BE2C (cell line): ENCODE measurements at regions not wholly inside any gene's neighbourhood (a gene's known extent, or its start where the extent isn't known, plus 50 kb on each side); places are given as distances from the start of the nearest gene placed in this dataset.

Source experiments
- DNase-seq: peaks from one replicate; pipeline ENCODE4 v3.0.0-alpha.2; 2020
- H3K27me3 ChIP-seq: fragments of 250-450 bp; sonication (Bioruptor Pico); 2 replicates; pipeline ENCODE4 v1.5.1; 2020; ENCODE audit warnings: mild to moderate bottlenecking
- H3K36me3 ChIP-seq: fragments of 250-450 bp; sonication (Bioruptor Pico); 2 replicates; pipeline ENCODE4 v1.5.1; 2020; ENCODE audit warnings: mild to moderate bottlenecking
- H3K4me1 ChIP-seq: fragments of 250-450 bp; sonication (Bioruptor Pico); 2 replicates; pipeline ENCODE4 v1.5.1; 2020
- H3K4me3 ChIP-seq: 2 replicates; pipeline ENCODE4 v1.5.1; 2011; ENCODE audit warnings: low read depth, low read length
- H3K9me3 ChIP-seq: fragments of 250-450 bp; sonication (Bioruptor Pico); 2 replicates; pipeline ENCODE4 v1.5.1; 2020
- TF ChIP-seq, protein P1 (sequence below): IDR thresholded peaks from 2 replicates; pipeline ENCODE4 v1.5.1; 2012; ENCODE audit warnings: mild to moderate bottlenecking, low read depth, low read length

DNA sequence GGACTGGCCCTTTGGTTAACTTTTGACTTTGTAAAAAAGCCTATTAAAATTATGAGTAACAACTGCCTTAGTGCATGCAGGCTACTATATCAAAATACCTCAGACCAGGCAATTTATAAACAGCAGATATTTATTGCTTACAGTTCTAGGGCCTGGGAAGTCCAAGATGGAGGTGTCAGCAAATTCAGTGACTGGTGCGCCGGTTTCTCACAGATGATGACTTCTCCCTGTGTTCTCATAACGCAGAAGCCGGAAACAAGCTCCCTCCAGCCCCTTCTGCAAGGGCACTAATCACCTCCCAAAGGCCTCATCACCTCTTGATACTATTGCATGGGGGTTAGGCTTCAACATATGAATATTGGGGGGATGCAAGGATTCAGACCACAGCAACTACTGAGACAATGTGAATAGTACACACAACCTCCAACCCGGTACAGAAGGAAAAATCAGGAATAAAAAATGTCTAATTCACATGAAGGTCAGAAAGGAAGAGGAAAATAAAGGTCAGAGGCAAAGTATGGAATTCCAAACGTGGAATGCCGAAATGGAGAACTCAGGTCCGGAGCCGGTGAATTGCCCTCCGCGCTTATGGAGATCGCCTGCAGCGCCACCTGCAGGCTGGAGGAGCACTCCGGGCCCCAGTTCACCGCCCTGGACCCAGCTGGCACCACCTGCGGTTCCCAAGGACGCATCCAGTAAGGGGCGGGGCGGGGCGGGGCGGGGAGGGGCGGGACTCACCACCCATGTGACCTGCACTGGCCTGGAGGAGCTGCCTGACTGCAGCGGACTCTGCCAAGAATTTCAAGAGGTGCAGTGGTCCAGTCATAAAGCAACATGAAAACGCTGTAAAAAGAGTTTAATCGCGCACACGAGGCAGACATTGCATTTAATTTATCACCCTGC, 203.4 kb downstream of the KIF26A start:
- Histone ChIP-seq H3K27me3 (no peaks in the 10 kb centered on the region), H3K36me3 (no peaks in the 10 kb centered on the region), H3K4me1 (peaks cover 13% of the 10 kb centered on the region), H3K4me3 (peak overlapping the region; percentile 64), H3K9me3 (0 out of 2 replicates have a peak, but pooled peaks cover 2% of the 10 kb centered on the region)
- peak; percentile 93 for DNase-seq
- TF ChIP-seq, protein P1, sequence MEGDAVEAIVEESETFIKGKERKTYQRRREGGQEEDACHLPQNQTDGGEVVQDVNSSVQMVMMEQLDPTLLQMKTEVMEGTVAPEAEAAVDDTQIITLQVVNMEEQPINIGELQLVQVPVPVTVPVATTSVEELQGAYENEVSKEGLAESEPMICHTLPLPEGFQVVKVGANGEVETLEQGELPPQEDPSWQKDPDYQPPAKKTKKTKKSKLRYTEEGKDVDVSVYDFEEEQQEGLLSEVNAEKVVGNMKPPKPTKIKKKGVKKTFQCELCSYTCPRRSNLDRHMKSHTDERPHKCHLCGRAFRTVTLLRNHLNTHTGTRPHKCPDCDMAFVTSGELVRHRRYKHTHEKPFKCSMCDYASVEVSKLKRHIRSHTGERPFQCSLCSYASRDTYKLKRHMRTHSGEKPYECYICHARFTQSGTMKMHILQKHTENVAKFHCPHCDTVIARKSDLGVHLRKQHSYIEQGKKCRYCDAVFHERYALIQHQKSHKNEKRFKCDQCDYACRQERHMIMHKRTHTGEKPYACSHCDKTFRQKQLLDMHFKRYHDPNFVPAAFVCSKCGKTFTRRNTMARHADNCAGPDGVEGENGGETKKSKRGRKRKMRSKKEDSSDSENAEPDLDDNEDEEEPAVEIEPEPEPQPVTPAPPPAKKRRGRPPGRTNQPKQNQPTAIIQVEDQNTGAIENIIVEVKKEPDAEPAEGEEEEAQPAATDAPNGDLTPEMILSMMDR, result peak; percentile 82

DNA sequence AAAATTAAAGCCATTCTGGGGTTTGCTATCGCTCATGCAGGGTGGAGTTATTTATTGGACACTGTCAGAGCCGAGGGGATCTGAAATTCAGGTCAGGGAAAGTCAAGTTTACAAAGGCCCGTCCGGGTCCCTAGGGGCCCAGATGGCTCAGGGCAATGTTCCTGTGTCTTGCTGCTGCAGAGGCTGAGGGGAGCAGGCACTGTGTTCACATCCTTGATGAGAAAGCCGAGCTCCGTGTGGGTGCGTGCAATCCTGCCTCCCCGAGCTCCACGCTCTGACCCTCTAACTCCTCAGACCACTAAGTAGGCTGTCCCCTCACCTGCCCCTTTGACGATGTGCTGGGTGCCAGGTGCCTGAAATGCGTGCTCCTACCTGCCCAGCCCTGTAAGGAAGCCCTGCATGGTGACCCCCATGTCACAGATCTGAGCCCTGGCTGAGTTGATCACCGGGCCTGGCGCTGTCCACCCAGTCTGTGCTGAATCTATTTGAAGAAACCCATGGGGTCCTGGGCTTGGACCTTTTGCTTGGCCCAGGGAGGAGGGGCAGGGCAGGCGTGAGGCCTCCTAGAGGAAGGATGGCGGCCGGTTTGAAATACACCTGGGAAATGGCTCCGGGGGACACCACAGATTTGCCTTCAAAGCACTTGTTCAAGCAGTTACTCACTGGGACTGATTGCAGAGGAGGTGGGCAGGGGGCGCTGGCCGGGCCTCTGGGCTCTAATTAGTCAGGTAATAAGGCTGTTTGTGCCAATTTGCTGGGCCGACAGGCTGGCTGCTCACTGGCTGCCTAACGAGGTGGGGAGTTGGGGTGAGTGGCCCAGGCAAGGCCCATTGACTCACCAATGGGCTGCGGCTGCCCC, 204.3 kb downstream of the KIF26A start:
- Histone ChIP-seq H3K4me3 (peak overlapping the region; percentile 31), H3K4me1 (peaks cover 13% of the 10 kb centered on the region), H3K27me3 (no peaks in the 10 kb centered on the region), H3K36me3 (no peaks in the 10 kb centered on the region), H3K9me3 (0 out of 2 replicates have a peak, but pooled peaks cover 2% of the 10 kb centered on the region)
- TF ChIP-seq, protein P1, result no peak
- DNase-seq, result peak; percentile 76

DNA sequence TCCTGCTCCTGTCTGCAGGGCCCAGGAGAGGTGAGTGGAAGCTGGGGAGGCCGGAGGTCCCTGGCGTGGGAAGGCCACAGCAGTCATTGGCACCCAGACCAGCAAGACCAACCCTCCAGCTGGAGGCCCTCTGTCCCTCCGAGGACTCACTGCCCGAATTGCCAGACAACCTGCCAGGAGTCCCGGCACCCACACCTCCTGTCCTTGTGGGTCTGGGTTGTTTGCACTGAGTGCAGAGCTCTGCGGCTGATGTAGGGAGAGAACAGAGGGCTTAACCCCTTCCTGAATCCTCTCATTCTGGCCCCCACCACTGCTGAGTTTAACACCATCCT, 204.9 kb downstream of the KIF26A start:
- Histone ChIP-seq H3K9me3 (0 out of 2 replicates have a peak, but pooled peaks cover 2% of the 10 kb centered on the region), H3K27me3 (no peaks in the 10 kb centered on the region), H3K4me1 (peaks cover 13% of the 10 kb centered on the region), H3K36me3 (no peaks in the 10 kb centered on the region), H3K4me3 (no peak overlapping the region)
- TF ChIP-seq, protein P1, result no peak
- no peak for DNase-seq

DNA sequence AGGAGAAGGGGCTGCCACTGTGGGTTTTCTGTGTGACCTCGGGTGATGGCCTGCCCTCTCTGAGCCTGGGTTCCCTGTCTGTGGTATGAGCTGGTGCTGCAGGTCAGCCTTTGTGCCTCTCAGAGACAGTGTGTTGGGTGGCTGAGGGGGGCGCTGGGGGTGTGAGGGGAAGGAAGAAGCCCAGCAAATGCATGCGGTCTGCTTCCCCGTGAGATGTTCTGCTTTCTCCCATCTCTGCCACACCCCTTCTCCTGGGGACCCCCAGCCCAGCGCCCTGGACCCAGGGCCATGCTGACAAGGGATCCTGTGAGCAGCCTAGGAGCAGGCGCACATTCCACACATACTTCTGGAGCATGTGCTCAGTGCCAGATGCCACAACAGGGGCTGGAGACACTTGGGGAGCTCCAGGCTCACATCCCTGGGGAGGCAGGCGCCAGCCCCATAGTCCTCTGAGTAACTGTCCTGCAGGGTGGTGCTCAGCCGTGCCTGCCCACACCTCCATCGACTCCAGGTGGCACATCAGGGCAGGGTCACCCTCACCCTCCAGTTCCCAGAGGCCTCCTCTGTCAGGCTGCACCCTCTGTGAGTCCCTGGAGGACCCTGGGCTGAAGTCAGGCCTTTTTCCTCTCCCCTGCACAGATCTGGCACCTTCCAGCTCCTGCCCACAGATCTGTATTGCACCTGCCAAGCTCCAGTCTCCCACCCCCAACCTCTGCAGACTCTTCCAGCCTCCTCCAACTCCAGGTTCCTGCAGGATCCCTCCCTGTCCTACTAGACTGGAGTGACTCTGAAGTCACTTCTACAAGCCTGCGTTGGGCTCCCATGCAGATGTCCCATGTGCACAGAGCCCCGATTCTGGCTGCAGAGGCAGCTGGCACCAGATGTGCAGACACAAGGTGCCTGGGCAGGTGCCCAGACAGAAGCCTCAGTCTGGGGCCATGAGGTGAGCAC, 205.6 kb downstream of the KIF26A start:
- peaks cover 13% of the 10 kb centered on the region for H3K4me1 ChIP-seq
- no peak overlapping the region for H3K4me3 ChIP-seq
- TF ChIP-seq, protein P1, result no peak
- H3K27me3 ChIP-seq, result no peaks in the 10 kb centered on the region
- no peaks in the 10 kb centered on the region for H3K9me3 ChIP-seq
- H3K36me3 ChIP-seq, result no peaks in the 10 kb centered on the region
- peak; percentile 21 for DNase-seq

DNA sequence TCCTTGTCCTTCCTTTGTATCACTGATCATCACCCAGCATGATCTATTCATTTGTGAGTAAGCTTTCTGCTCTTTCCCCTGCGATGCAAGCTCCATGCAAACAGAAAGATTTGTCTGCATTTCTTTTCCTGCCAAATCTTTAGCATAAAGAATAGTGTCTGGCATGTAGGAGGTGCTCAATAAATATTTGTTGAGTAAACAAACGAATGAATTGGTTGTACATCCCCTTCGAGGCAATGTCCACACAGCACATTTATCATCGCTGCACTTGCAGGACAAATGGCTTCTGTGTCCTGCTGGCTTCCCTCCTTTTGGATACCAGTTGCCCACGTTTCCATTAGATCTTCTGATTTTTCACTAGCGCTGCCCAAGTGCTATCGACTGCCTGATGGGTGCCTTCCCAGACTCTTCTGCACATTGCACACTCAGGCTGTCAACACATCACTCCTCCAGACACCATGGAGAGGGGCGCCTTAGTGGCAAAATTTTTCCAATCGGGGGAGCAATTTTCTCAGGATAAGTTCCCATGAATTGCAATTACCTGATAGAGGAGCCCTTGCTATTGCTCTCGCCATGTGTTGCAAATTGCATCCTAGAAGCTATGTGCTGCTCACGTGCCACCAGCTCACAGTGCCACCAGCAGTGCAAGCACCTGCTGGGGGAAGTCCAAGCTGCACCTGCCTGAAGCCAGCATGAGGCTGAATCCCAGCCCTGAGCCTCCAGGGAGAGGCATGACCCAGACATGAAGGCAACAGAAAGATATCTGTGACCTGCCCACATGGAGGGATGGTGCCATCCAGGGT, 206.6 kb downstream of the KIF26A start:
- Histone ChIP-seq H3K4me3 (no peak overlapping the region), H3K36me3 (no peaks in the 10 kb centered on the region), H3K4me1 (peaks cover 13% of the 10 kb centered on the region), H3K9me3 (no peaks in the 10 kb centered on the region), H3K27me3 (no peaks in the 10 kb centered on the region)
- TF ChIP-seq, protein P1, result no peak
- no peak for DNase-seq
